WTC11 (cell line): ENCODE measurements at regions not wholly inside any gene's neighbourhood (a gene's known extent, or its start where the extent isn't known, plus 50 kb on each side); places are given as distances from the start of the nearest gene placed in this dataset.

ENCODE experiments used
- ATAC-seq: fragments of 200-7000 bp; cut with Tn5 transposase; 2 replicates; pipeline ENCODE4 v1.10.0; 2021; ENCODE audit warnings: mild to moderate bottlenecking, moderate library complexity
- CTCF ChIA-PET: fragments of 300-600 bp; sonication (Branson Sonifier 250); formaldehyde crosslinking; loops from one replicate; lab custom pipeline; 2021; ENCODE audit warnings: antibody characterized with exemption; lab: Charles Lee
- POLR2A ChIA-PET: fragments of 350-600 bp; sonication (Branson Sonifier 250); formaldehyde crosslinking; loops from one replicate; lab custom pipeline; 2021; ENCODE audit warnings: antibody characterized with exemption; lab: Charles Lee
- DNase-seq: peaks from one replicate; pipeline ENCODE4 v3.0.0; 2021; ENCODE audit warnings: low spot score
- H3K27ac Mint-ChIP-seq: 2 replicates; pipeline ENCODE4 v1.8.0; 2021; ENCODE audit warnings: mixed read lengths
- H3K27me3 Mint-ChIP-seq: 2 replicates; pipeline ENCODE4 v1.8.0; 2021; ENCODE audit warnings: low read depth, mild to moderate bottlenecking, moderate library complexity, mixed read lengths
- H3K36me3 Mint-ChIP-seq: 2 replicates; pipeline ENCODE4 v1.8.0; 2021; ENCODE audit warnings: mixed read lengths
- H3K4me1 Mint-ChIP-seq: 2 replicates; pipeline ENCODE4 v1.8.0; 2022; ENCODE audit warnings: mixed read lengths
- H3K4me3 Mint-ChIP-seq: 2 replicates; pipeline ENCODE4 v1.8.0; 2021; ENCODE audit warnings: mild to moderate bottlenecking, moderate library complexity, mixed read lengths
- H3K9me3 Mint-ChIP-seq: 2 replicates; pipeline ENCODE4 v1.8.0; 2021; ENCODE audit warnings: mixed read lengths
- AFF4 ChIP-seq: sonication (generic); formaldehyde crosslinking; IDR thresholded peaks from 2 replicates; pipeline ENCODE4 v1.8.1; 2023; ENCODE audit warnings: mild to moderate bottlenecking, missing genetic modification reagents, borderline replicate concordance
- ARID4B ChIP-seq: sonication (generic); formaldehyde crosslinking; IDR thresholded peaks from 2 replicates; pipeline ENCODE4 v1.8.0; 2023; ENCODE audit warnings: missing genetic modification reagents, mild to moderate bottlenecking, borderline replicate concordance
- ATF1 ChIP-seq: sonication (generic); formaldehyde crosslinking; IDR thresholded peaks from 2 replicates; pipeline ENCODE4 v1.8.1; 2023; ENCODE audit warnings: mild to moderate bottlenecking, moderate library complexity, missing genetic modification reagents
- ATF2 ChIP-seq: sonication (generic); formaldehyde crosslinking; IDR thresholded peaks from 2 replicates; pipeline ENCODE4 v1.8.1; 2022; ENCODE audit warnings: low read depth, missing genetic modification reagents, borderline replicate concordance
- CREM ChIP-seq: sonication (generic); formaldehyde crosslinking; IDR thresholded peaks from 2 replicates; pipeline ENCODE4 v1.8.1; 2022; ENCODE audit warnings: mild to moderate bottlenecking, missing genetic modification reagents, moderate library complexity
- ERG ChIP-seq: fragments of 250-450 bp; sonication (Bioruptor Pico); IDR thresholded peaks from 2 replicates; pipeline ENCODE4 v1.8.0; 2021; ENCODE audit warnings: mild to moderate bottlenecking
- ETV6 ChIP-seq: sonication (generic); formaldehyde crosslinking; IDR thresholded peaks from 2 replicates; pipeline ENCODE4 v1.8.1; 2022; ENCODE audit warnings: mild to moderate bottlenecking, missing genetic modification reagents
- GRHL2 ChIP-seq: fragments of 250-450 bp; sonication (Bioruptor Pico); IDR thresholded peaks from 2 replicates; pipeline ENCODE4 v1.8.0; 2022; ENCODE audit warnings: mild to moderate bottlenecking, moderate library complexity; ENCODE audit not compliant: insufficient replicate concordance, severe bottlenecking
- JUN ChIP-seq: sonication (generic); formaldehyde crosslinking; IDR thresholded peaks from 2 replicates; pipeline ENCODE4 v1.8.0; 2023; ENCODE audit warnings: mild to moderate bottlenecking, missing genetic modification reagents
- MYBL2 ChIP-seq: sonication (generic); formaldehyde crosslinking; IDR thresholded peaks from 2 replicates; pipeline ENCODE4 v1.8.1; 2023; ENCODE audit warnings: mild to moderate bottlenecking, moderate library complexity, missing genetic modification reagents
- NR2C2 ChIP-seq: sonication (generic); formaldehyde crosslinking; IDR thresholded peaks from 2 replicates; pipeline ENCODE4 v1.8.0; 2022; ENCODE audit warnings: mild to moderate bottlenecking, missing genetic modification reagents
- PREB ChIP-seq: sonication (generic); formaldehyde crosslinking; IDR thresholded peaks from 2 replicates; pipeline ENCODE4 v1.8.1; 2022; ENCODE audit warnings: mild to moderate bottlenecking, missing genetic modification reagents, moderate library complexity, borderline replicate concordance
- SMAD3 ChIP-seq: sonication (generic); formaldehyde crosslinking; IDR thresholded peaks from 2 replicates; pipeline ENCODE4 v1.8.0; 2022; ENCODE audit warnings: missing genetic modification reagents, mild to moderate bottlenecking, borderline replicate concordance
- ZNF138 ChIP-seq: sonication (generic); formaldehyde crosslinking; conservative IDR thresholded peaks from 2 replicates; pipeline ENCODE4 v1.8.1; 2022; ENCODE audit warnings: mild to moderate bottlenecking, moderate library complexity, missing genetic modification reagents
- ZNF219 ChIP-seq: sonication (generic); formaldehyde crosslinking; IDR thresholded peaks from 2 replicates; pipeline ENCODE4 v1.8.0; 2023; ENCODE audit warnings: missing genetic modification reagents, mild to moderate bottlenecking, borderline replicate concordance
- ZSCAN18 ChIP-seq: fragments of 250-450 bp; sonication (Bioruptor Pico); IDR thresholded peaks from 2 replicates; pipeline ENCODE4 v2.1.2; 2022; ENCODE audit warnings: mild to moderate bottlenecking, moderate library complexity

- Mint-ChIP-seq H3K9me3 (no peaks in the 10 kb centered on the region), H3K27ac (no peak overlapping the region), H3K27me3 (no peaks in the 10 kb centered on the region), H3K4me1 (peaks cover 28% of the 10 kb centered on the region), H3K36me3 (no peaks in the 10 kb centered on the region), H3K4me3 (no peak overlapping the region)
- DNase-seq (peak; percentile 16), ATAC-seq (peak; percentile 55)
- TF ChIP-seq CREM (no peak), ZNF219 (CRISPR knock-in tag) (no peak), MYBL2 (no peak), PREB (no peak)
- CTCF ChIA-PET = interaction anchor here (0.6 to 1.4 kb wide), 2 partner anchors 12 to 41 kb away, joined by 3 read pairs; no protein-coding TSS in a partner anchor
- POLR2A ChIA-PET = no interaction called here
These were observed 249.2 kb upstream of the PWP1 start for GRCh38 chr12:107436376-107436775.

- ATAC-seq = no peak
- TF ChIP-seq CREM (no peak), ATF1 (CRISPR knock-in tag) (no peak), ZSCAN18 (CRISPR knock-in tag) (no peak)
- no peaks in the 10 kb centered on the region for H3K36me3 Mint-ChIP-seq
- peaks cover 28% of the 10 kb centered on the region for H3K4me1 Mint-ChIP-seq
- no peaks in the 10 kb centered on the region for H3K27me3 Mint-ChIP-seq
- H3K9me3 Mint-ChIP-seq = no peaks in the 10 kb centered on the region
- CTCF ChIA-PET = interaction anchor here (0.6 to 1.4 kb wide), 3 partner anchors 11 to 305 kb away, joined by 3 to 4 read pairs (median 3); no protein-coding TSS in a partner anchor
- H3K27ac Mint-ChIP-seq = no peak overlapping the region
- H3K4me3 Mint-ChIP-seq = no peak overlapping the region
- no peak for DNase-seq
- POLR2A ChIA-PET = no interaction called here
These were observed 248.8 kb upstream of the PWP1 start for GRCh38 chr12:107436836-107437235.

GRCh38 chr12:107437954-107438353, 247.6 kb upstream of the PWP1 start:
- DNase-seq (no peak), ATAC-seq (no peak)
- ChIA-PET POLR2A (no interaction called here), CTCF (interaction anchor here (0.5 to 1.3 kb wide), 4 partner anchors 14 to 306 kb away, joined by 3 to 7 read pairs (median 4); no protein-coding TSS in a partner anchor)
- Mint-ChIP-seq H3K27ac (no peak overlapping the region; the same call in 1 of the 2 replicates), H3K4me3 (no peak overlapping the region), H3K4me1 (peaks cover 28% of the 10 kb centered on the region), H3K27me3 (no peaks in the 10 kb centered on the region), H3K36me3 (no peaks in the 10 kb centered on the region), H3K9me3 (no peaks in the 10 kb centered on the region)
- TF ChIP-seq ERG (CRISPR knock-in tag) = no peak
- TF ChIP-seq AFF4 = no peak
- TF ChIP-seq ETV6 (CRISPR knock-in tag) = no peak
- no peak for TF ChIP-seq ATF2 (CRISPR knock-in tag)
- no peak for TF ChIP-seq NR2C2 (CRISPR knock-in tag)
- no peak for TF ChIP-seq ARID4B
- TF ChIP-seq ZNF138 (CRISPR knock-in tag) = no peak
- no peak for TF ChIP-seq ATF1 (CRISPR knock-in tag)
- no peak for TF ChIP-seq GRHL2 (CRISPR knock-in tag)
- no peak for TF ChIP-seq JUN (CRISPR knock-in tag)
- TF ChIP-seq SMAD3 (CRISPR knock-in tag) = no peak
